ENCODE measurements at regions not wholly inside any gene's neighbourhood (a gene's known extent, or its start where the extent isn't known, plus 50 kb on each side); places are given as distances from the start of the nearest gene placed in this dataset.
A peak's percentile ranks its signal among the peaks of the same experiment; 100 is the strongest.
"Not testable (repeated sequence)": the region's sequence is repeated elsewhere in the genome, so short reads cannot be mapped to it uniquely, and the experiment has no call there.

GRCh38 chr13:90445179-90445578, 902.3 kb upstream of the MIR17HG start:
- peak; percentile 90 for DNase-seq (ENCODE audit: low read depth)

GRCh38 chr13:90447034-90447733, 900.3 kb upstream of the MIR17HG start:
- DNase-seq (ENCODE audit: low read depth), result no peak

GRCh38 chr13:90447734-90448101, 899.8 kb upstream of the MIR17HG start:
- peak; percentile 90 for DNase-seq (ENCODE audit: low read depth)

- DNase-seq (ENCODE audit: low read depth), result peak; percentile 41
Measured at GRCh38 chr13:90448466-90449037, 898.9 kb upstream of the MIR17HG start.

GRCh38 chr13:90453342-90453741, 894.1 kb upstream of the MIR17HG start:
- no peak for DNase-seq (ENCODE audit: low read depth)

GRCh38 chr13:90454002-90454636, 893.4 kb upstream of the MIR17HG start:
- DNase-seq (ENCODE audit: low read depth), result no peak

- no peak for DNase-seq (ENCODE audit: low read depth)
Measured at GRCh38 chr13:90455067-90455466, 892.4 kb upstream of the MIR17HG start.

GRCh38 chr13:90455823-90456222, 891.7 kb upstream of the MIR17HG start:
- peak; percentile 13 for DNase-seq (ENCODE audit: low read depth)

- no peak for DNase-seq (ENCODE audit: low read depth)
Measured at GRCh38 chr13:90461398-90461797, 886.1 kb upstream of the MIR17HG start.

- no peak for DNase-seq (ENCODE audit: low read depth)
Measured at GRCh38 chr13:90477216-90477615, 870.3 kb upstream of the MIR17HG start.

- DNase-seq (ENCODE audit: low read depth), result no peak
Measured at GRCh38 chr13:90483906-90484305, 863.6 kb upstream of the MIR17HG start.

- DNase-seq (ENCODE audit: low read depth), result peak; percentile 85
Measured at GRCh38 chr13:90485436-90485835, 862.1 kb upstream of the MIR17HG start.

GRCh38 chr13:90492872-90493271, 854.6 kb upstream of the MIR17HG start:
- no peak for DNase-seq (ENCODE audit: low read depth)

- no peak for DNase-seq (ENCODE audit: low read depth)
Measured at GRCh38 chr13:90493667-90494066, 853.8 kb upstream of the MIR17HG start.

- DNase-seq (ENCODE audit: low read depth), result not testable (repeated sequence)
Measured at GRCh38 chr13:90494849-90495248, 852.6 kb upstream of the MIR17HG start.

GRCh38 chr13:90498096-90498495, 849.4 kb upstream of the MIR17HG start:
- no peak for DNase-seq (ENCODE audit: low read depth)

- no peak for DNase-seq (ENCODE audit: low read depth)
Measured at GRCh38 chr13:90498816-90499215, 848.7 kb upstream of the MIR17HG start.

GRCh38 chr13:90500569-90500968, 846.9 kb upstream of the MIR17HG start:
- DNase-seq (ENCODE audit: low read depth), result no peak

GRCh38 chr13:90502153-90502552, 845.3 kb upstream of the MIR17HG start:
- no peak for DNase-seq (ENCODE audit: low read depth)

GRCh38 chr13:90502762-90503161, 844.7 kb upstream of the MIR17HG start:
- DNase-seq (ENCODE audit: low read depth), result no peak

- DNase-seq (ENCODE audit: low read depth), result no peak
Measured at GRCh38 chr13:90510319-90510718, 837.2 kb upstream of the MIR17HG start.

- no peak for DNase-seq (ENCODE audit: low read depth)
Measured at GRCh38 chr13:90511903-90512302, 835.6 kb upstream of the MIR17HG start.

- not testable (repeated sequence) for DNase-seq (ENCODE audit: low read depth)
Measured at GRCh38 chr13:90514712-90515111, 832.8 kb upstream of the MIR17HG start.

All from M059J (cell line).